ENCODE measurements at regions not wholly inside any gene's neighbourhood (a gene's known extent, or its start where the extent isn't known, plus 50 kb on each side); places are given as distances from the start of the nearest gene placed in this dataset.

- TF ChIP-seq CTCF (IDR thresholded peaks at IDR 0.05; ENCODE audit: low read length): no peak
- no peak for TF ChIP-seq EZH2 (optimal IDR thresholded peaks at IDR 0.05; ENCODE audit: low read depth, low read length)
These were observed 169.5 kb upstream of the UMPS start for GRCh38 chr3:124560666-124561215.
